ENCODE measurements at regions not wholly inside any gene's neighbourhood (a gene's known extent, or its start where the extent isn't known, plus 50 kb on each side); places are given as distances from the start of the nearest gene placed in this dataset.

DNA sequence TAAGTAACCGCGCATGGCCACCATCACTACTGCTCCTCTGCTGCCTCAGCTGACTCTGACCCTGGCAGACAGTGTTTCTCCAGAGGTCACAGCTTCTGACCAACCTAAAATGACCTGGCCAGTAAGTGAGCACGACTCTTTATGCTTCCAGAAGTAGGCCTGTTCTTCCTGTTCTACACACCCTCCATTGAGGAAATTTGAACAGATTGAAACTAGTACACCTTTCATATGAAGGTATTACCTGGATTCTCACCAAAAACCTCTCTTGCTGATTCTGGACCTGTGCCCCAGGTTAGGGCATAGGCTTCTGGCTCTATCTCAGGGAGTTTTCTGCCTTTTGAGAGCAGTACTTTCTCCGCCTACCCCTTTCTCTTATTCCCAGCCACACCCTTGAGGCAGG lies 178.4 kb upstream of the FRMD6 start:
- Histone ChIP-seq H3K9me3 (ENCODE audit: insufficient read depth, low read depth, low read length) (no peaks in the 10 kb centered on the region), H3K9me2 (replicated peaks; ENCODE audit: low read depth, low read length) (no peaks in the 10 kb centered on the region), H4K20me1 (ENCODE audit: insufficient read depth, low read length, poor library complexity, severe bottlenecking) (no peaks in the 10 kb centered on the region), H2AFZ (ENCODE audit: low read length) (no peak overlapping the region), H3F3A (ENCODE audit: low read depth) (no peaks in the 10 kb centered on the region), H3K4me2 (ENCODE audit: low read depth, low read length, poor library complexity, severe bottlenecking) (no peak overlapping the region), H3K4me1 (ENCODE audit: insufficient read depth, low read length, poor library complexity, severe bottlenecking) (no peaks in the 10 kb centered on the region), H3K27me3 (ENCODE audit: insufficient read depth, low read length, poor library complexity, severe bottlenecking) (no peaks in the 10 kb centered on the region), H3K9ac (ENCODE audit: low read depth, low read length, poor library complexity, severe bottlenecking) (no peak overlapping the region), H3K79me2 (ENCODE audit: insufficient read depth, low read length) (no peaks in the 10 kb centered on the region), H3K4me3 (ENCODE audit: low read length, poor library complexity, severe bottlenecking) (no peak overlapping the region), H3K36me3 (ENCODE audit: insufficient read depth, low read length) (no peaks in the 10 kb centered on the region)
- no peak for TF ChIP-seq EZH2phosphoT487 (IDR thresholded peaks at IDR 0.05; ENCODE audit: borderline replicate concordance)
- TF ChIP-seq, protein P1, sequence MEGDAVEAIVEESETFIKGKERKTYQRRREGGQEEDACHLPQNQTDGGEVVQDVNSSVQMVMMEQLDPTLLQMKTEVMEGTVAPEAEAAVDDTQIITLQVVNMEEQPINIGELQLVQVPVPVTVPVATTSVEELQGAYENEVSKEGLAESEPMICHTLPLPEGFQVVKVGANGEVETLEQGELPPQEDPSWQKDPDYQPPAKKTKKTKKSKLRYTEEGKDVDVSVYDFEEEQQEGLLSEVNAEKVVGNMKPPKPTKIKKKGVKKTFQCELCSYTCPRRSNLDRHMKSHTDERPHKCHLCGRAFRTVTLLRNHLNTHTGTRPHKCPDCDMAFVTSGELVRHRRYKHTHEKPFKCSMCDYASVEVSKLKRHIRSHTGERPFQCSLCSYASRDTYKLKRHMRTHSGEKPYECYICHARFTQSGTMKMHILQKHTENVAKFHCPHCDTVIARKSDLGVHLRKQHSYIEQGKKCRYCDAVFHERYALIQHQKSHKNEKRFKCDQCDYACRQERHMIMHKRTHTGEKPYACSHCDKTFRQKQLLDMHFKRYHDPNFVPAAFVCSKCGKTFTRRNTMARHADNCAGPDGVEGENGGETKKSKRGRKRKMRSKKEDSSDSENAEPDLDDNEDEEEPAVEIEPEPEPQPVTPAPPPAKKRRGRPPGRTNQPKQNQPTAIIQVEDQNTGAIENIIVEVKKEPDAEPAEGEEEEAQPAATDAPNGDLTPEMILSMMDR (conservative IDR thresholded peaks at IDR 0.05; ENCODE audit: low read length): no peak

DNA sequence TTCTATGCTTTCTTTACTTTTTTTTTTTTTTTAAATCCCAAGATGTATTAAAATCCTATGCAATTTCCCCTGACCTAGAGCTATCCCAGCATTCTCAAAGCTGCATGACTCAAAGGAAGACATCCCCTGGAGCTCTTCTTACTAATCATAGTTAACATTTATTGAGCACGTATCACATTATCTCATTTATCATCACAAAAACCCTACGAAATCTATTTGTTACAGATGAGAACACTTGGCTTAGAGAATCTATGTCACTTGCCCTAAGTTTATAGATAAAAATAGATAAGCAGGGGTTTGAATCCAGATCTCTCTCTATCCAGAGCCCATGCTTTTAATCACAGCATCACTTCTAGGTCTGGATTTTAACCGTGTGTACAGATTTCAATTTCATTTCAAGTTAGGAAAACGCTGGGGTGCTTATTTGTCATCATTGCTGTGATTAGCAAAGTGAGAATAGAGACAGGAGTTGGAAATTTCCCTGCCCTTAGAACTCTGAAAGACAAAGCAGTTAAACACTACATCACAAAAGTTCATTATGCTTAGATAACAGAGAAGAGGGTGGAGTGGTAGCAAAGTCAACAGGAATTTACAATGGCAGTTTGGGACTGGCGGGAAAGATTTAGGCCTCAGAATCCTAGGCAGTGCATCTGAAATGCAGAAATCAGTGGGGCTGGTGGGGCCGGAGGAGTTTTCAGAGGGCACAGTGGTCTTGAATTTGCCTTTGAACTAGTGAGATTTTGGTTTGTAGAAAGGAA lies 177.7 kb upstream of the FRMD6 start:
- no peak overlapping the region for H3K4me2 ChIP-seq (ENCODE audit: low read depth, low read length, poor library complexity, severe bottlenecking)
- H3K9me3 ChIP-seq (ENCODE audit: insufficient read depth, low read depth, low read length): no peaks in the 10 kb centered on the region

DNA sequence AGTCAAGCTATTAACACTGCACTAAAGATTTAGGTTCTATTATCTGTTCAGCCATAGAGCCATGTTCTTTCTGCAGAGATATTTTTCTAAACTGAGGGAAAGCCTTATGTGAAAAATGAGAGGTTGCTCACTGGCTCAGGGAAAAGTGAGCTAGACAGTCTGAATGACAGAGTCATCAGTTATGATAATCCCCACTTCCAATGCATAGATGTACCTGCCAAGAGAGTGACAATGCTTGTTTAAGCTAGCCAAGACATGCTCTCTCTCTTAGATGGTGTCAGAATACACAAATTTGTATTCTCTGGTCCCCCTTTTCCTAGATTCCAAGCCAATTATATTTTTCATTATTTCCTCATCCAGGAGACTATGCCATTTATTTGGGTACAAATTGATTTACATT lies 176.9 kb upstream of the FRMD6 start:
- TF ChIP-seq, protein P1 (conservative IDR thresholded peaks at IDR 0.05; ENCODE audit: low read length): no peak
- no peak for TF ChIP-seq EZH2phosphoT487 (IDR thresholded peaks at IDR 0.05; ENCODE audit: borderline replicate concordance)
- Histone ChIP-seq H3K27me3 (ENCODE audit: insufficient read depth, low read length, poor library complexity, severe bottlenecking) (no peaks in the 10 kb centered on the region), H3K36me3 (ENCODE audit: insufficient read depth, low read length) (no peaks in the 10 kb centered on the region), H3K4me3 (ENCODE audit: low read length, poor library complexity, severe bottlenecking) (no peak overlapping the region), H4K20me1 (ENCODE audit: insufficient read depth, low read length, poor library complexity, severe bottlenecking) (no peaks in the 10 kb centered on the region), H3K9me3 (ENCODE audit: insufficient read depth, low read depth, low read length) (no peaks in the 10 kb centered on the region), H3K9me2 (replicated peaks; ENCODE audit: low read depth, low read length) (no peaks in the 10 kb centered on the region), H3K79me2 (ENCODE audit: insufficient read depth, low read length) (no peaks in the 10 kb centered on the region), H3F3A (ENCODE audit: low read depth) (no peaks in the 10 kb centered on the region), H3K9ac (ENCODE audit: low read depth, low read length, poor library complexity, severe bottlenecking) (no peak overlapping the region), H2AFZ (ENCODE audit: low read length) (no peak overlapping the region), H3K4me2 (ENCODE audit: low read depth, low read length, poor library complexity, severe bottlenecking) (no peak overlapping the region), H3K4me1 (ENCODE audit: insufficient read depth, low read length, poor library complexity, severe bottlenecking) (no peaks in the 10 kb centered on the region)

More for the DNA sequence above, 177.7 kb upstream of the FRMD6 start:
- H3F3A ChIP-seq (ENCODE audit: low read depth): no peaks in the 10 kb centered on the region
- H3K4me3 ChIP-seq (ENCODE audit: low read length, poor library complexity, severe bottlenecking): no peak overlapping the region
- TF ChIP-seq EZH2phosphoT487 (IDR thresholded peaks at IDR 0.05; ENCODE audit: borderline replicate concordance): no peak
- TF ChIP-seq, protein P1 (conservative IDR thresholded peaks at IDR 0.05; ENCODE audit: low read length): no peak
- no peaks in the 10 kb centered on the region for H3K9me2 ChIP-seq (replicated peaks; ENCODE audit: low read depth, low read length)
- H3K4me1 ChIP-seq (ENCODE audit: insufficient read depth, low read length, poor library complexity, severe bottlenecking): no peaks in the 10 kb centered on the region
- no peak overlapping the region for H2AFZ ChIP-seq (ENCODE audit: low read length)
- no peaks in the 10 kb centered on the region for H3K36me3 ChIP-seq (ENCODE audit: insufficient read depth, low read length)
- no peaks in the 10 kb centered on the region for H3K27me3 ChIP-seq (ENCODE audit: insufficient read depth, low read length, poor library complexity, severe bottlenecking)
- no peak overlapping the region for H3K9ac ChIP-seq (ENCODE audit: low read depth, low read length, poor library complexity, severe bottlenecking)
- no peaks in the 10 kb centered on the region for H4K20me1 ChIP-seq (ENCODE audit: insufficient read depth, low read length, poor library complexity, severe bottlenecking)
- H3K79me2 ChIP-seq (ENCODE audit: insufficient read depth, low read length): no peaks in the 10 kb centered on the region
